ENCODE measurements at regions not wholly inside any gene's neighbourhood (a gene's known extent, or its start where the extent isn't known, plus 50 kb on each side); places are given as distances from the start of the nearest gene placed in this dataset.
"Not testable (repeated sequence)": the region's sequence is repeated elsewhere in the genome, so short reads cannot be mapped to it uniquely, and the experiment has no call there.

DNA sequence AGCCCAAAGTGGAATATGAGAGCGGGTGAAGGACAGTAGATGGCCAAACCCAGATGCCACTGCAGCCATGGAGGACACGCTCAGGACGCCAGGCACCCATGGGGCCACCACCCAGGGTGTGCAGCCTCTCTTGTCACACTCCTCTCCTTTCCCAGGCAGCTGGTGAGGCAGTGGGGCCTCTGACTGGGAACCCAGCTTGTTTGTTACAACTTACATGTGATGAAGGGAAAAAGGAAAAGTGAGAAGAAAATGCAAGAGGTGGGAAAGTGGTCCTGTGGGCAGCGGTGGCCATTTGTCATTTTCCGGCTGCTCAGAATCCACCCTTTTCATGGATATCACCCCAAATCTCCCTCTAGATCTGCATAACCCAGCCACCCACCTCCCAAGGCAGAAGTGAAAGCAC, 62.7 kb upstream of the UNC5A start:
- DNase-seq (ENCODE audit: low read depth): no peak
- TF ChIP-seq, protein P1, sequence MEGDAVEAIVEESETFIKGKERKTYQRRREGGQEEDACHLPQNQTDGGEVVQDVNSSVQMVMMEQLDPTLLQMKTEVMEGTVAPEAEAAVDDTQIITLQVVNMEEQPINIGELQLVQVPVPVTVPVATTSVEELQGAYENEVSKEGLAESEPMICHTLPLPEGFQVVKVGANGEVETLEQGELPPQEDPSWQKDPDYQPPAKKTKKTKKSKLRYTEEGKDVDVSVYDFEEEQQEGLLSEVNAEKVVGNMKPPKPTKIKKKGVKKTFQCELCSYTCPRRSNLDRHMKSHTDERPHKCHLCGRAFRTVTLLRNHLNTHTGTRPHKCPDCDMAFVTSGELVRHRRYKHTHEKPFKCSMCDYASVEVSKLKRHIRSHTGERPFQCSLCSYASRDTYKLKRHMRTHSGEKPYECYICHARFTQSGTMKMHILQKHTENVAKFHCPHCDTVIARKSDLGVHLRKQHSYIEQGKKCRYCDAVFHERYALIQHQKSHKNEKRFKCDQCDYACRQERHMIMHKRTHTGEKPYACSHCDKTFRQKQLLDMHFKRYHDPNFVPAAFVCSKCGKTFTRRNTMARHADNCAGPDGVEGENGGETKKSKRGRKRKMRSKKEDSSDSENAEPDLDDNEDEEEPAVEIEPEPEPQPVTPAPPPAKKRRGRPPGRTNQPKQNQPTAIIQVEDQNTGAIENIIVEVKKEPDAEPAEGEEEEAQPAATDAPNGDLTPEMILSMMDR (IDR thresholded peaks at IDR 0.05; ENCODE audit: low read length, missing control alignments): no peak
- no peak overlapping the region for H3K4me3 ChIP-seq (replicated peaks; ENCODE audit: low read depth, low read length)

DNA sequence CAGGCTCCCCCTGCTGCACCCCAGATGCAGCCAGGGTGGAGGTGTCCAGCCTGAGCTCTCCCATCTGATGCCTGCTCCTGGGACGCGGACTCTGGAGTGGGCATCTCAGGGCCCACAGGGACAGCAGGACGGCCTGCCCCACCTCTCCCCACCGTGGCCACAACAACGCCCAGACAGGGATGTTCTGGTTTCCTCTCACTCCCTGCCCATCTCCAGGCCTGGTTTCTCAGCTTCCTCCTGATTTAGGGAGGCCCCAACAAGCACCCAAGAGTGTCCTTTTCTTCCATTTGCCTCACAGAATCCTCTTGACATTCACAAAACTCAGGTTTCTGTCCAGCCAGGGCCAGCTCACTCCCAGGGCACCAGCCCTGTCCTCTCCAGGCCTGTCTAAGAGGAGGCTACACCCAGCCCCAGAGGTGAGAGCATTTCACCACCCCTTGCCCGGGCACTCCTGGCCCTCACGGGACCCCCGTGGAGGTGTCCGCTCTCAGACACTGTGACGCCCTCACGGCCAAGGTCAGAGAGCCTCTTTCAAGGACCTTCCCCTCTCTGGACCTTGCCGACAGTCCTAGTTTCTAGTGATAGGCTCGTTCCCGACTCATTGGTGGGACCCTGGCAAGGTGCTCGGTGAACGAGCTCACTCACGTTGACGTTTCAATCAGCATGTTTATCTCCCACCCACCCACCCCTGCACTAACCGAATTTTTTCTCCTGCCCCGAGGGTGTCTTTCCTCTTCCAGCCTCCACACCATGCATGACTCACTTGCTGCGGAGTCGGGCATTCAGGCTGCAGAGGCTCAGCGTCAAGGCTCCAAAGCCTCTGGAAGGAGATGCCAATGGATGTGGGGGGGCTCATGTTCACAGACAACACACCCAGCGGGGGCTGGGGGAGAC, 62.0 kb upstream of the UNC5A start:
- TF ChIP-seq, protein P1 (IDR thresholded peaks at IDR 0.05; ENCODE audit: low read length, missing control alignments): no peak

DNA sequence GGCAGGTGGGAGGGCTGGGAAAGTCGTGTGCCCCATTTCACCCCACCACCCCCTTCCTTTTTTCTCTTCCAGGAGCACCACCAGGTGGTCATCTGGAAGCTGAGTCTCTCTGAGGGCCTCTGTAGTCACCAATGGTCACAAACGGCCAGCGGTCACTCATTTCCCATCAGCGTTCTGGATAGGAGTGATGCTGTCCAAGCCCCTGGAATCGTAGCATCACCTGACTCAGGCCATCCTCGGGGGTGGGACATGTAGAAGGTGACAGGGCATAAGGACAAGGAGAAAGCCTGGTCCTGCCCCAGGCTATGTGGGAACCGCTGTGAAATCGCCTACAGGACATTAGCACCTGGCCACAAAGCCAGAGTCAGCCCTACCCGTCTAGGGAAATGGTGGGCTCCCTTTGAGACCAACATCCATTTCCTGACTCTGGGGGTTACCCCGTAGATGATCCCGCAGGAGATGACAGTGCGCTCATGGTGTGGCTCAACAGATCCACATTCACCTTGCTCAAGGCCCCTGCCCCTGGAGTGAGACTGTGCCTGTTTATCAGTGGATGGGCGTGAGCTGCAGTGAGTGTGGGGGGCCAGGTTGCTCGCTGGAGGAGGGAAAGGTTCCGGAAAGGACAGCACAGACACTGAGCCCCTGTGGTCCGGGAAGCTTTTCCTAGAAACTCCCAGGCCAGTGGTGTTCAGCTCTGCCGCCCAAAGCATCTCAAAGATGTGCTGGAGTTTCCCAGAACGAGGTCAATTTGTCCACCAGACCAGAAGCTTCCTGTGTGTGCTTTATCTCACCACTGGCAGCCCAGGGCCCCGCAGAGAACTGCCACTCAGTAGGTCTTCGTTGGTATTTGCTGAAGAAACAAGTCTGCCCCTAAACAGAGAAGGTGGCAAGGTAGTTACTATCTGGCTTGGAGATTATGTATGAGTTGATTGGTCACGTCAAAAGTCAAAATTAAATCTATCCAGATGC, 61.1 kb upstream of the UNC5A start:
- TF ChIP-seq, protein P1 (IDR thresholded peaks at IDR 0.05; ENCODE audit: low read length, missing control alignments): no peak
- H3K4me3 ChIP-seq (replicated peaks; ENCODE audit: low read depth, low read length): no peak overlapping the region
- no peak for DNase-seq (ENCODE audit: low read depth)

More for the DNA sequence above, 62.0 kb upstream of the UNC5A start:
- no peak for DNase-seq (ENCODE audit: low read depth)
- H3K4me3 ChIP-seq (replicated peaks; ENCODE audit: low read depth, low read length): no peak overlapping the region

DNA sequence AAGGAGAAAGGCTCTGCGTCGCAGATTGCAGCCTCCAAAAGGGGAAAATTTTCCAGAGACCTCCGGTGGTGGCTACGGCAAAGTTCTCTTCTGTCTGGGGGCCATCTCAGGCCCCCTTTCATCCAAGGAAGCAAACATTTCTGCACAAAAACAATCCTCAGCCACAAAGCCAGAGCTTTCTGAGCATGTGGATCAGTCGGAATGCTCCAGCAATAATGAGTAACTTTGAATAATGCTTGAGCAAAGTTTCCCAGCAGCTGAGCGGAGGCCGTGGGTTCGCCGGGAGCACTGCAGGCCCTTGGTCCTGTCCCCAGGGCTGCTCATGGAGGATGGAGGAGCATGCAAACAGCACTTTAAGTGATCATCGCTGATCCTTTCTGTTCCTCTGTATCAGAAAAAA, 60.2 kb upstream of the UNC5A start:
- H3K4me3 ChIP-seq (replicated peaks; ENCODE audit: low read depth, low read length): no peak overlapping the region
- no peak for DNase-seq (ENCODE audit: low read depth)
- TF ChIP-seq, protein P1 (IDR thresholded peaks at IDR 0.05; ENCODE audit: low read length, missing control alignments): no peak

DNA sequence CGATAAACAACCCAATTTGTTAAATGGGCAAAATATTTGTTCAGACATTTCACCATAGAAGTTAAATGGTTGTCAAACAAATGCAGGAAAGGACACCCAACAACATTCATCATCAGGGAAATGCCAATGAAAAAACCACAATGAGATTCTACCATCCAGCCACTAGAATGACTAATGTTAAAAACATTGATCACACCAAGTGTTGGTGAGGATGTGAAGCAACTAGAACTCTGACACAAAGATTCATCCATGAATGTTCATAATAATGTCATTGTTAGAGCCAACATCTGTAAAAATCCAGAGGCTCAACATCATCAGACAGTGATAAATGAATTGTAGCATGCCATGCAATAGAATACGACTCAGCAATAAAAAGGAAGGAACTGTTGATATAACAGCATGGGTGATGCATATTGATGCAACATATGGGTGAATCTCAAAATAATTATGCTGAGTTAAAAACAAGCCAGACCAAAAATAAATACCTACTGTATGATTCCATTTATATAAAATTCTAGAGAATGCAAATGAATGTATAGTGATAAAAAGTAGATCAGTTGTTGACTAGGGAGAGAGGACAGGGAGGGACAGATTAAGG, 55.9 kb upstream of the UNC5A start:
- TF ChIP-seq, protein P1 (IDR thresholded peaks at IDR 0.05; ENCODE audit: low read length, missing control alignments): no peak
- DNase-seq (ENCODE audit: low read depth): no peak
- H3K4me3 ChIP-seq (replicated peaks; ENCODE audit: low read depth, low read length): no peak overlapping the region

DNA sequence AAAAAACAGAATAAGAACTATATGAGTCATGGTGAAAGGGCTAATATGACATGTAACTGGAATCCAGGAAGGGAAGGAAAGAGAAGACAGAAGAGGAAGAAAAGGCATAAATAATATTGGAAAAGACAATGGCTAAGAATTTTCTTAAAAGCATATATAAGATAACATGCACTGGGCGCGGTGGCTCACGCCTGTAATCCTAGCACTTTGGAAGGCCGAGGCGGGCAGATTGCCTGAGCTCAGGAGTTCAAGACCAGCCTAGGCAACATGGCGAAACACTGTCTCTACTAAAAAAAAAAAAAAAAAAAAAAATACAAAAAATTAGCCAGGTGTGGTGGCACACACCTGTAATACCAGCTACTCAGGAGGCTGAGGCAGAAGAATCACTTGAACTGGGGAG, 54.8 kb upstream of the UNC5A start:
- DNase-seq (ENCODE audit: low read depth); H3K4me3 ChIP-seq (replicated peaks; ENCODE audit: low read depth, low read length): not testable (repeated sequence)

DNA sequence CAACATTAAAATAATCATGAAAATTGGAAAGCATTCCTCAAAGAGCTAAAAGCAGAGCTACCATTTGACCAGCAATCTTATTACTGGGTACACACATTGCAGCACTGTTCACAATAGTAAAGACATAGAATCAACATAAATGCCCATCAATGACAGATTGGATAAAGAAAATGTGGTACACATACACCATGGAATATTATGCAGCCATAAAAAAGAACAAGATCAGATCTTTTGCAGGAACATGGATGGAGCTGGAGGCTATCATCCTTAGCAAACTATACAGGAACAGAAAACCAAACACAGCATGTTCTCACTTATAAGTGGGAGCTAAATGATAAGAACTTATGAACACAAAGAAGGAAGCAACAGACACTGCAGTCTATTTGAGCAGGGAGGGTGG, 52.8 kb upstream of the UNC5A start:
- DNase-seq (ENCODE audit: low read depth); H3K4me3 ChIP-seq (replicated peaks; ENCODE audit: low read depth, low read length): not testable (repeated sequence)
